Neutrophil (primary cell): ENCODE measurements at regions not wholly inside any gene's neighbourhood (a gene's known extent, or its start where the extent isn't known, plus 50 kb on each side); places are given as distances from the start of the nearest gene placed in this dataset.

ENCODE experiments used
- H3K27ac ChIP-seq: fragments of 200-600 bp; sonication (generic); 2 replicates; pipeline ENCODE4 v1.5.1; 2016; ENCODE audit warnings: mild to moderate bottlenecking, moderate library complexity
- H3K27me3 ChIP-seq: fragments of 200-600 bp; sonication (generic); 2 replicates; pipeline ENCODE4 v1.6.0; 2016; ENCODE audit warnings: mild to moderate bottlenecking
- H3K36me3 ChIP-seq: fragments of 200-600 bp; sonication (generic); 2 replicates; pipeline ENCODE4 v1.5.1; 2017
- H3K4me1 ChIP-seq, 2 experiments: fragments of 200-600 bp in 1 of 2; sonication (generic) in 1 of 2; 1 replicate in 1 of 2; 2 replicates in 1 of 2; pipeline versions ENCODE4 v1.5.1 to v1.6.1; 2013 to 2016; ENCODE audit warnings: low read depth in 1 of 2, low read length in 1 of 2, mild to moderate bottlenecking in 1 of 2, moderate library complexity in 1 of 2; ENCODE audit not compliant: control insufficient read depth in 1 of 2, insufficient read depth in 1 of 2
- H3K4me3 ChIP-seq, 2 experiments: fragments of 200-600 bp in 1 of 2; sonication (generic) in 1 of 2; 1 replicate in 1 of 2; 2 replicates in 1 of 2; pipeline ENCODE4 v1.5.1; 2013 to 2016; ENCODE audit warnings: low read depth in 1 of 2, low read length in 1 of 2, mild to moderate bottlenecking in 1 of 2, moderate library complexity in 1 of 2
- H3K9me3 ChIP-seq: fragments of 200-600 bp; sonication (generic); 2 replicates; pipeline ENCODE4 v1.5.1; 2016
- TF ChIP-seq, protein P1 (sequence below): fragments of 200-600 bp; sonication (generic); IDR thresholded peaks from 2 replicates; pipeline ENCODE4 v1.5.1; 2016; ENCODE audit warnings: antibody characterized with exemption

DNA sequence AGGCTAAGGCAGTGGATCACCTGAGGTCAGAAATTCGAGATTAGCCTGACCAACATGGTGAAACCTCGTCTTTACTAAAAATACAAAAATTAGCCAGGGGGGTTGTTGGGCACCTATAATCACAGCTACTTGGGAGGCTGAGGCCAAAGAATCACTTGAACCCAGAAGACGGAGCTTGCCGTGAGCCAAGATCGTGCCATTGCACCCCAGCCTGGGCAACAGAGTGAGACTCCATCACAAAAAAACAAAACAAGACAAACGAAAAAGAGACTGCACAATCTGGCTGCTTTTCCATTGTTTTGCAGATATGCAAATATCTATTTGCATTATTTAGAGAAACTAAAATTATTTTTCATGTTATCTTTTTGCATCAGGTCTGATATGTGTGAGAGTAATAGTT is 83.6 kb downstream of the ZNF486 start:
- Histone ChIP-seq H3K27me3 (no peaks in the 10 kb centered on the region), H3K27ac (no peak overlapping the region), H3K4me3 (no peak overlapping the region), H3K36me3 (no peaks in the 10 kb centered on the region), H3K4me1 (no peaks in the 10 kb centered on the region), H3K9me3 (no peaks in the 10 kb centered on the region)
- TF ChIP-seq, protein P1, sequence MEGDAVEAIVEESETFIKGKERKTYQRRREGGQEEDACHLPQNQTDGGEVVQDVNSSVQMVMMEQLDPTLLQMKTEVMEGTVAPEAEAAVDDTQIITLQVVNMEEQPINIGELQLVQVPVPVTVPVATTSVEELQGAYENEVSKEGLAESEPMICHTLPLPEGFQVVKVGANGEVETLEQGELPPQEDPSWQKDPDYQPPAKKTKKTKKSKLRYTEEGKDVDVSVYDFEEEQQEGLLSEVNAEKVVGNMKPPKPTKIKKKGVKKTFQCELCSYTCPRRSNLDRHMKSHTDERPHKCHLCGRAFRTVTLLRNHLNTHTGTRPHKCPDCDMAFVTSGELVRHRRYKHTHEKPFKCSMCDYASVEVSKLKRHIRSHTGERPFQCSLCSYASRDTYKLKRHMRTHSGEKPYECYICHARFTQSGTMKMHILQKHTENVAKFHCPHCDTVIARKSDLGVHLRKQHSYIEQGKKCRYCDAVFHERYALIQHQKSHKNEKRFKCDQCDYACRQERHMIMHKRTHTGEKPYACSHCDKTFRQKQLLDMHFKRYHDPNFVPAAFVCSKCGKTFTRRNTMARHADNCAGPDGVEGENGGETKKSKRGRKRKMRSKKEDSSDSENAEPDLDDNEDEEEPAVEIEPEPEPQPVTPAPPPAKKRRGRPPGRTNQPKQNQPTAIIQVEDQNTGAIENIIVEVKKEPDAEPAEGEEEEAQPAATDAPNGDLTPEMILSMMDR = no peak

DNA sequence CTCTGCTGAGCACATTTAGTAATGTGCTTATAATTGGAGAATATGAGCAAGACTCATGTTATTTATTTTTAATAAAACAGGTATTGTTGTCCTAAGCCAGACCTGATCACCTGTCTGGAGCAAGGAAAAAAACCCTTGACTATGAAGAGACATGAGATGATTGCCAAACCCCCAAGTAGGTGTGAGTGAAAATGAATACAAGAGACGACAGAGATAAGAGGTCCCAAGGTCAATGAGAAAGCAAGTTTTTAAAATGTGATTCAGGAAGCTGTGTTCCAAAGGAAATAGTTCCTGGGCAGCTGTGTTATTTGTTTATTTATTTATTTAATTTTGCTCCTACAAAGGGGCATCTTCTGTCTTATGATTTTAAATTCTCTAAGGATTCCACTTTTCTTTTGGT is 83.1 kb downstream of the ZNF486 start:
- no peaks in the 10 kb centered on the region for H3K27me3 ChIP-seq
- no peaks in the 10 kb centered on the region for H3K4me1 ChIP-seq
- no peaks in the 10 kb centered on the region for H3K9me3 ChIP-seq
- H3K4me3 ChIP-seq = no peak overlapping the region
- H3K36me3 ChIP-seq = no peaks in the 10 kb centered on the region
- TF ChIP-seq, protein P1 = no peak
- no peak overlapping the region for H3K27ac ChIP-seq
